Panc1 (cell line): ENCODE measurements at regions not wholly inside any gene's neighbourhood (a gene's known extent, or its start where the extent isn't known, plus 50 kb on each side); places are given as distances from the start of the nearest gene placed in this dataset.

Source experiments
- ATAC-seq: fragments of 200-7000 bp; cut with Tn5 transposase; 2 replicates; pipeline ENCODE4 v1.9.1; 2020; ENCODE audit warnings: mild to moderate bottlenecking, moderate library complexity
- BruUV-seq: library from RNA; stranded (reverse); fragments of 400-500 nt; replicated peaks from 2 replicates; lab custom pipeline; 2021; lab: Mats Ljungman, UMichigan
- CTCF ChIA-PET: fragments of 300-600 bp; sonication (Branson Sonifier 250); formaldehyde crosslinking; loops from one replicate; lab custom pipeline; 2022; ENCODE audit warnings: antibody characterized with exemption; lab: Charles Lee
- POLR2A ChIA-PET: fragments of 300-600 bp; sonication (Branson Sonifier 250); formaldehyde crosslinking; loops from one replicate; lab custom pipeline; 2022; ENCODE audit warnings: antibody characterized with exemption; lab: Charles Lee
- DNase-seq: peaks from one replicate; pipeline ENCODE4 v3.0.0-alpha.2; 2010; ENCODE audit warnings: low read depth, low spot score
- H3K27ac ChIP-seq: 2 replicates; pipeline ENCODE4 v1.5.1; 2011; ENCODE audit warnings: mild to moderate bottlenecking, low read length, inconsistent platforms
- H3K27me3 ChIP-seq: fragments of 200-500 bp; sonication (Bioruptor generic); 2 replicates; pipeline ENCODE4 v1.6.0; 2014; ENCODE audit warnings: low read length, inconsistent platforms; ENCODE audit not compliant: control insufficient read depth, insufficient read depth
- H3K36me3 ChIP-seq: fragments of 200-500 bp; sonication (Bioruptor generic); 2 replicates; pipeline ENCODE4 v1.5.1; 2014; ENCODE audit warnings: inconsistent platforms, mild to moderate bottlenecking, low read length, moderate library complexity; ENCODE audit not compliant: control insufficient read depth, insufficient read depth
- H3K4me1 ChIP-seq: 2 replicates; pipeline ENCODE4 v1.5.1; 2011; ENCODE audit warnings: inconsistent platforms, mild to moderate bottlenecking, low read length, moderate library complexity; ENCODE audit not compliant: control insufficient read depth, insufficient read depth
- H3K4me3 ChIP-seq, 2 experiments: 2 replicates each; pipeline ENCODE4 v1.5.1; 2011 to 2012; ENCODE audit warnings: low read depth in 2 of 2, low read length in 2 of 2, mild to moderate bottlenecking in 2 of 2, inconsistent platforms in 1 of 2, moderate library complexity in 1 of 2
- H3K9me3 ChIP-seq: fragments of 200-500 bp; sonication (Bioruptor generic); 2 replicates; pipeline ENCODE4 v1.5.1; 2014; ENCODE audit warnings: low read depth, mild to moderate bottlenecking, inconsistent platforms, low read length, moderate library complexity; ENCODE audit not compliant: control insufficient read depth, insufficient read depth
- CTCF ChIP-seq: fragments of 450-650 bp; IDR thresholded peaks from 2 replicates; pipeline ENCODE4 v1.5.1; 2017; ENCODE audit warnings: mild to moderate bottlenecking
- POLR2AphosphoS5 ChIP-seq: IDR thresholded peaks from 2 replicates; pipeline ENCODE4 v1.6.1; 2012; ENCODE audit warnings: mild to moderate bottlenecking, low read depth, low read length, moderate library complexity
- SIN3A ChIP-seq: IDR thresholded peaks from 2 replicates; pipeline ENCODE4 v1.6.1; 2012; ENCODE audit warnings: low read depth, mild to moderate bottlenecking, low read length, moderate library complexity, borderline replicate concordance; ENCODE audit not compliant: insufficient read depth
- TCF7L2 ChIP-seq: IDR thresholded peaks from 2 replicates; pipeline ENCODE4 v1.6.1; 2011; ENCODE audit warnings: mild to moderate bottlenecking, low read depth, low read length, inconsistent platforms
- in situ Hi-C: cut with HindIII; loops from 2 replicates; pipeline ENCODE4 v1.10.0; 2016; ENCODE audit warnings: low sequenced_read_pairs, low pct_unique_long_range_greater_than_20kb
- intact Hi-C: fragments of 100-400 bp; cut with micrococcal nuclease; formaldehyde crosslinking; loops from one replicate; pipeline ENCODE4 v1.10.0; 2022; ENCODE audit not compliant: unreplicated experiment
- TF ChIP-seq, protein P1 (sequence below), 2 experiments: IDR thresholded peaks; 2 replicates each; pipeline ENCODE4 v1.6.1; 2011 to 2012; ENCODE audit warnings: low read depth in 2 of 2, control low read depth in 1 of 2, low read length in 1 of 2, mild to moderate bottlenecking in 1 of 2, moderate library complexity in 1 of 2; ENCODE audit not compliant: insufficient read depth in 1 of 2

DNA sequence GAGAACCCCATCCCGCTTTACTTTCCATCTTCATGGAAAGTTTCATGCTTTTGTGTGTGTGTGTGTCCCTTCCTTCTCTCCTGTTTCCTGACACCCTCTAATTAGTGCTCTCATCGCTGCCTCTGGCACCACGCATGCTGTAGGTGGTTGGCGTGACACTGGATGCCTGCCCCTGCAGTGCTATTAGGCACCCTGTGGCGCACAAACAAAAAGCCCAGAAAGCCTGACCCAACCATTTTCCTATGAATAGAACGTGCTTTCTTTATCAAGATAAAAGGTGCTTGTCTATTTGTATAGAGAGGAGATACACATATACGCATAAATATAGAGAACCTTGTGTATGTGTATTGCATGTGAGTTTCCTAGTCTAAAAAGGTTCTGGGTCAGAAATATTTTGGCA lies 120.8 kb upstream of the CDCA7L start:
- no peak for DNase-seq
- ChIA-PET CTCF (no interaction called here), POLR2A (no interaction called here)
- TF ChIP-seq CTCF (no peak), TCF7L2 (no peak), POLR2AphosphoS5 (no peak), SIN3A (no peak)
- TF ChIP-seq, protein P1, sequence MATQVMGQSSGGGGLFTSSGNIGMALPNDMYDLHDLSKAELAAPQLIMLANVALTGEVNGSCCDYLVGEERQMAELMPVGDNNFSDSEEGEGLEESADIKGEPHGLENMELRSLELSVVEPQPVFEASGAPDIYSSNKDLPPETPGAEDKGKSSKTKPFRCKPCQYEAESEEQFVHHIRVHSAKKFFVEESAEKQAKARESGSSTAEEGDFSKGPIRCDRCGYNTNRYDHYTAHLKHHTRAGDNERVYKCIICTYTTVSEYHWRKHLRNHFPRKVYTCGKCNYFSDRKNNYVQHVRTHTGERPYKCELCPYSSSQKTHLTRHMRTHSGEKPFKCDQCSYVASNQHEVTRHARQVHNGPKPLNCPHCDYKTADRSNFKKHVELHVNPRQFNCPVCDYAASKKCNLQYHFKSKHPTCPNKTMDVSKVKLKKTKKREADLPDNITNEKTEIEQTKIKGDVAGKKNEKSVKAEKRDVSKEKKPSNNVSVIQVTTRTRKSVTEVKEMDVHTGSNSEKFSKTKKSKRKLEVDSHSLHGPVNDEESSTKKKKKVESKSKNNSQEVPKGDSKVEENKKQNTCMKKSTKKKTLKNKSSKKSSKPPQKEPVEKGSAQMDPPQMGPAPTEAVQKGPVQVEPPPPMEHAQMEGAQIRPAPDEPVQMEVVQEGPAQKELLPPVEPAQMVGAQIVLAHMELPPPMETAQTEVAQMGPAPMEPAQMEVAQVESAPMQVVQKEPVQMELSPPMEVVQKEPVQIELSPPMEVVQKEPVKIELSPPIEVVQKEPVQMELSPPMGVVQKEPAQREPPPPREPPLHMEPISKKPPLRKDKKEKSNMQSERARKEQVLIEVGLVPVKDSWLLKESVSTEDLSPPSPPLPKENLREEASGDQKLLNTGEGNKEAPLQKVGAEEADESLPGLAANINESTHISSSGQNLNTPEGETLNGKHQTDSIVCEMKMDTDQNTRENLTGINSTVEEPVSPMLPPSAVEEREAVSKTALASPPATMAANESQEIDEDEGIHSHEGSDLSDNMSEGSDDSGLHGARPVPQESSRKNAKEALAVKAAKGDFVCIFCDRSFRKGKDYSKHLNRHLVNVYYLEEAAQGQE (IDR thresholded peaks at IDR 0.05; ENCODE audit: insufficient read depth in 1 of 2, low read depth in 2 of 2, low read length in 1 of 2) = no peak
- in situ Hi-C loops = no loop called here
- Histone ChIP-seq H3K36me3 (no peaks in the 10 kb centered on the region), H3K9me3 (no peaks in the 10 kb centered on the region), H3K27ac (no peak overlapping the region), H3K4me1 (no peaks in the 10 kb centered on the region), H3K27me3 (peaks cover 6% of the 10 kb centered on the region; the same call in 1 of the 2 replicates), H3K4me3 (no peak overlapping the region)
- intact Hi-C loops = no loop called here
- no TSS peak for BruUV-seq
- no peak for ATAC-seq

DNA sequence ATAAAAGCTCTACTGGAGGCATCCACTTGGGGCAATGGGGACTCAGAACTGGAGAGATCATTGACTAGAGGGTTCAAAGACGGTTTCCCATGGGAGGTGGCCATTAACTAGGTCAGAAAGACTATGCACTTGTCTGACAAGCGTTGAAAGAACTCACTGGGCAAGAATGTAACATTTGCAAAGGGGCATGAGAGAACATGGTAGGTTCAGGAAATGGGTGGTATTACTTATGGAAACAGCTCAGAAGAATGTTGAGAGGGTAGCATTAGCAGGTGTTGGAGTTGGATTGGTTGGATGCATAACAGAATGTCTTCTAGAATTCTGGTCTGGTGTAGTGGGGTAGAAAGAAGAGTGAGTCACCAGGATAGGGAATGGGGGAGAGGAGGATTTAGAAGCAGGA lies 119.1 kb upstream of the CDCA7L start:
- Histone ChIP-seq H3K4me3 (no peak overlapping the region), H3K27ac (no peak overlapping the region), H3K36me3 (no peaks in the 10 kb centered on the region), H3K4me1 (no peaks in the 10 kb centered on the region), H3K9me3 (no peaks in the 10 kb centered on the region), H3K27me3 (peaks cover 6% of the 10 kb centered on the region; the same call in 1 of the 2 replicates)
- DNase-seq (no peak), ATAC-seq (no peak)
- no TSS peak for BruUV-seq
- ChIA-PET POLR2A (no interaction called here), CTCF (no interaction called here)
- TF ChIP-seq POLR2AphosphoS5 = no peak
- no peak for TF ChIP-seq SIN3A
- TF ChIP-seq CTCF = no peak
- TF ChIP-seq, protein P1 (IDR thresholded peaks at IDR 0.05; ENCODE audit: insufficient read depth in 1 of 2, low read depth in 2 of 2, low read length in 1 of 2) = no peak
- TF ChIP-seq TCF7L2 = no peak
- in situ Hi-C loops = no loop called here
- intact Hi-C loops = no loop called here
